HuH-7 (cell line): ENCODE measurements at regions not wholly inside any gene's neighbourhood (a gene's known extent, or its start where the extent isn't known, plus 50 kb on each side); places are given as distances from the start of the nearest gene placed in this dataset.

Source experiments
- DNase-seq: peaks from one replicate; pipeline ENCODE4 v3.0.0; 2011; ENCODE audit warnings: low spot score

- DNase-seq, result no peak
These were observed 214.0 kb upstream of the CIBAR2 start for GRCh38 chr16:85326113-85326793.

- no peak for DNase-seq
These were observed 214.5 kb upstream of the CIBAR2 start for GRCh38 chr16:85326794-85327181.

GRCh38 chr16:85327731-85328675 lies 215.7 kb upstream of the CIBAR2 start:
- DNase-seq, result peak; percentile 45

GRCh38 chr16:85328676-85329058 lies 216.4 kb upstream of the CIBAR2 start:
- peak; percentile 77 for DNase-seq

- DNase-seq, result no peak
These were observed 217.0 kb upstream of the CIBAR2 start for GRCh38 chr16:85329059-85329812.

- no peak for DNase-seq
These were observed 217.9 kb upstream of the CIBAR2 start for GRCh38 chr16:85330006-85330693.

- peak; percentile 98 for DNase-seq
These were observed 218.5 kb upstream of the CIBAR2 start for GRCh38 chr16:85330694-85331188.

GRCh38 chr16:85331688-85332087 lies 219.4 kb upstream of the CIBAR2 start:
- no peak for DNase-seq

GRCh38 chr16:85332175-85332574 lies 219.9 kb upstream of the CIBAR2 start:
- DNase-seq, result no peak

GRCh38 chr16:85333337-85333736 lies 221.1 kb upstream of the CIBAR2 start:
- no peak for DNase-seq

- DNase-seq, result no peak
These were observed 221.7 kb upstream of the CIBAR2 start for GRCh38 chr16:85333744-85334640.

- DNase-seq, result no peak
These were observed 222.7 kb upstream of the CIBAR2 start for GRCh38 chr16:85334718-85335583.

- no peak for DNase-seq
These were observed 223.6 kb upstream of the CIBAR2 start for GRCh38 chr16:85335584-85336491.

GRCh38 chr16:85337910-85338637 lies 225.8 kb upstream of the CIBAR2 start:
- DNase-seq, result no peak

GRCh38 chr16:85338638-85338982 lies 226.3 kb upstream of the CIBAR2 start:
- DNase-seq, result no peak

- no peak for DNase-seq
These were observed 226.9 kb upstream of the CIBAR2 start for GRCh38 chr16:85338989-85339685.

- no peak for DNase-seq
These were observed 229.9 kb upstream of the CIBAR2 start for GRCh38 chr16:85341972-85342695.
